Uterus (tissue), 2 donors: ENCODE measurements at regions not wholly inside any gene's neighbourhood (a gene's known extent, or its start where the extent isn't known, plus 50 kb on each side); places are given as distances from the start of the nearest gene placed in this dataset.
"Not testable (repeated sequence)": the region's sequence is repeated elsewhere in the genome, so short reads cannot be mapped to it uniquely, and the experiment has no call there.

Experiments
- POLR2A ChIP-seq, 2 donors: fragments of 450-650 bp; IDR thresholded peaks; one replicate each; pipeline ENCODE4 v1.6.1; 2016; ENCODE audit warnings: antibody characterized with exemption in 2 of 2, mild to moderate bottlenecking in 1 of 2, moderate library complexity in 1 of 2
- TF ChIP-seq, protein P1 (sequence below), 4 experiments: fragments of 200-600 bp in 2 of 4; fragments of 450-650 bp in 2 of 4; sonication (generic) in 2 of 4; IDR thresholded peaks; one replicate each; pipeline ENCODE4 v1.5.1; 2016 to 2019; ENCODE audit warnings: antibody characterized with exemption in 4 of 4, mild to moderate bottlenecking in 2 of 4, moderate library complexity in 1 of 4

DNA sequence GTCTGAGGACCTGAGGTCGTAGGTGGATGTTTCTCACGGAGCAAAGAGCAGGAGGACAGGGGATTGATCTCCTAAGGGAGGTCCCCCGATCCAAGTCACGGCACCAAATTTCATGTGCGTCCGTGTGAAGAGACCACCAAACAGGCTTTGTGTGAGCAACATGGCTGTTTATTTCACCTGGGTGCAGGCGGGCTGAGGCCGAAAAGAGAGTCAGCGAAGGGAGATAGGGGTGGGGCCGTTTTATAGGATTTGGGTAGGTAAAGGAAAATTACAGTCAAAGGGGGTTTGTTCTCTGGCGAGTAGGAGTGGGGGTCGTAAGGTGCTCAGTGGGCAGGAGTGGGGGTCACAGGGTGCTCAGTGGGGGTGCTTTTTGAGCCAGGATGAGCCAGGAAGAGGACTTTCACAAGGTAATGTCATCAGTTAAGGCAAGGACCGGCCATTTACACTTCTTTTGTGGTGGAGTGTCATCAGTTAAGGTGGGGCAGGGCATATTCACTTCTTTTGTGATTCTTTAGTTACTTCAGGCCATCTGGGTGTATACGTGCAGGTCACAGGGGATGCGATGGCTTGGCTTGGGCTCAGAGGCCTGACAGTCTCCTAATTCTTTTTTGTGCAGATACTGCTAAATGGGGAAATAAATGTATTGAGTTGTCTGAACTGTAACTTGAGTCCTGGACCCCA lies 267.3 kb upstream of the SLC16A7 start:
- TF ChIP-seq, protein P1, sequence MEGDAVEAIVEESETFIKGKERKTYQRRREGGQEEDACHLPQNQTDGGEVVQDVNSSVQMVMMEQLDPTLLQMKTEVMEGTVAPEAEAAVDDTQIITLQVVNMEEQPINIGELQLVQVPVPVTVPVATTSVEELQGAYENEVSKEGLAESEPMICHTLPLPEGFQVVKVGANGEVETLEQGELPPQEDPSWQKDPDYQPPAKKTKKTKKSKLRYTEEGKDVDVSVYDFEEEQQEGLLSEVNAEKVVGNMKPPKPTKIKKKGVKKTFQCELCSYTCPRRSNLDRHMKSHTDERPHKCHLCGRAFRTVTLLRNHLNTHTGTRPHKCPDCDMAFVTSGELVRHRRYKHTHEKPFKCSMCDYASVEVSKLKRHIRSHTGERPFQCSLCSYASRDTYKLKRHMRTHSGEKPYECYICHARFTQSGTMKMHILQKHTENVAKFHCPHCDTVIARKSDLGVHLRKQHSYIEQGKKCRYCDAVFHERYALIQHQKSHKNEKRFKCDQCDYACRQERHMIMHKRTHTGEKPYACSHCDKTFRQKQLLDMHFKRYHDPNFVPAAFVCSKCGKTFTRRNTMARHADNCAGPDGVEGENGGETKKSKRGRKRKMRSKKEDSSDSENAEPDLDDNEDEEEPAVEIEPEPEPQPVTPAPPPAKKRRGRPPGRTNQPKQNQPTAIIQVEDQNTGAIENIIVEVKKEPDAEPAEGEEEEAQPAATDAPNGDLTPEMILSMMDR (IDR thresholded peaks at IDR 0.05) = not testable (repeated sequence)
- not testable (repeated sequence) for TF ChIP-seq POLR2A (IDR thresholded peaks at IDR 0.05)
